Aorta (tissue), 5 donors: ENCODE measurements at regions not wholly inside any gene's neighbourhood (a gene's known extent, or its start where the extent isn't known, plus 50 kb on each side); places are given as distances from the start of the nearest gene placed in this dataset.

Experiments used
- ATAC-seq: fragments of 200-7000 bp; cut with Tn5 transposase; one replicate; pipeline ENCODE4 v1.9.1; 2022; ENCODE audit warnings: moderate library complexity; ENCODE audit not compliant: low FRiP score
- DNase-seq, 2 donors: peaks; one replicate each; pipeline ENCODE4 v3.0.0-alpha.2; 2020
- H3K27ac ChIP-seq, 2 donors: one replicate each; pipeline ENCODE4 v1.5.1; 2013; ENCODE audit warnings: low read length in 2 of 2, mild to moderate bottlenecking in 2 of 2, moderate library complexity in 2 of 2, control low read depth in 1 of 2, inconsistent platforms in 1 of 2, low read depth in 1 of 2
- H3K27me3 ChIP-seq, 2 donors: one replicate each; pipeline ENCODE4 v1.6.1; 2013; ENCODE audit warnings: control low read depth in 1 of 2, low read length in 1 of 2, mild to moderate bottlenecking in 1 of 2, moderate library complexity in 1 of 2; ENCODE audit not compliant: insufficient read depth in 2 of 2, control insufficient read depth in 1 of 2
- H3K36me3 ChIP-seq, 2 donors: one replicate each; pipeline ENCODE4 v1.6.1; 2013; ENCODE audit warnings: control low read depth in 1 of 2, low read length in 1 of 2, mild to moderate bottlenecking in 1 of 2; ENCODE audit not compliant: insufficient read depth in 2 of 2, control insufficient read depth in 1 of 2
- H3K4me1 ChIP-seq, 2 donors: one replicate each; pipeline ENCODE4 v1.6.1; 2013; ENCODE audit warnings: low read length in 2 of 2, control low read depth in 1 of 2, mild to moderate bottlenecking in 1 of 2, moderate library complexity in 1 of 2; ENCODE audit not compliant: insufficient read depth in 2 of 2, control insufficient read depth in 1 of 2
- H3K4me3 ChIP-seq, 2 donors: one replicate each; pipeline ENCODE4 v1.5.1; 2013; ENCODE audit warnings: low read length in 2 of 2, control low read depth in 1 of 2, mild to moderate bottlenecking in 1 of 2
- H3K9me3 ChIP-seq: one replicate; pipeline ENCODE4 v1.6.1; 2013; ENCODE audit warnings: mild to moderate bottlenecking, low read length; ENCODE audit not compliant: control insufficient read depth
- WGBS, 2 donors: extraction: QIAGEN DNeasy Blood & Tissue Kit; methylation state at CpG; one replicate each; pipeline ENCODE4 v1.1.7; 2013; 5-methylcytosine and 5-hydroxymethylcytosine counted together
- intact Hi-C, 2 donors: fragments of 100-400 bp; cut with DNase I; formaldehyde crosslinking; loops; one replicate each; pipeline versions ENCODE4 v1.14.2 to v1.15.0; 2022
- donor health status: healthy with polysubstance abuse.
- donor health status: Bipolar disorder and iron deficiency.
- donor health status: DM: no; HTN: no; CAD: no.
- donor health status: DM: no; HTN: no; CAD: no.
- donor health status: DM: yes; HTN: yes; CAD: no.

DNA sequence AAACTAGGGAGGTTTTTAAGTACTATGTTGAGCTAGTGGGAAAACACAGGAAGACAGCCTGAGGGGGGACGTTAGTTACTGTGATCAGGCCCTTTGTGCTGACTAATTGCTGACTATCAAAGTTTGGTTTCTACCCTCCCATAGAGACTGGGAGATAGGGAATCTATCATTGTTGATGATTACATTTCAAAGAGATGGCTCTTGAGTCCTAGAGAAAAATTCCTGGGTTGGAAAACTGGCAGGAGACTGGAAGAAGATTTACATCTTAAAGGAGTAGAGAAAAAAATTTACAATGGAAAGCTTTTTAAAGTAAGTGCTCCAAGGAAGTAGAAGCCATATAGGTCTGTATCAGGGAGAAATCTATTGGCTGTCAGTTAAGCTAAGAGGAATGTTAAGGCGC is 522.0 kb upstream of the KLHL1 start:
- H3K27ac ChIP-seq = no peak overlapping the region
- intact Hi-C loops = no loop called here
- no peaks in the 10 kb centered on the region for H3K4me1 ChIP-seq
- no peak overlapping the region for H3K4me3 ChIP-seq
- H3K27me3 ChIP-seq = no peaks in the 10 kb centered on the region
- no peaks in the 10 kb centered on the region for H3K36me3 ChIP-seq
- no peak for ATAC-seq
- DNase-seq = no peak
- H3K9me3 ChIP-seq = no peaks in the 10 kb centered on the region
- 61 to 67% methylated on average over 2 of the region's 2 CpGs for WGBS, 2 donors

- ATAC-seq (no peak), DNase-seq (no peak)
- intact Hi-C loops = no loop called here
- H3K4me3 ChIP-seq = no peak overlapping the region
- no peaks in the 10 kb centered on the region for H3K9me3 ChIP-seq
- H3K36me3 ChIP-seq = no peaks in the 10 kb centered on the region
- H3K4me1 ChIP-seq = no peaks in the 10 kb centered on the region
- no peak overlapping the region for H3K27ac ChIP-seq
- H3K27me3 ChIP-seq = no peaks in the 10 kb centered on the region
These were observed 515.0 kb upstream of the KLHL1 start for GRCh38 chr13:70623239-70623638.

DNA sequence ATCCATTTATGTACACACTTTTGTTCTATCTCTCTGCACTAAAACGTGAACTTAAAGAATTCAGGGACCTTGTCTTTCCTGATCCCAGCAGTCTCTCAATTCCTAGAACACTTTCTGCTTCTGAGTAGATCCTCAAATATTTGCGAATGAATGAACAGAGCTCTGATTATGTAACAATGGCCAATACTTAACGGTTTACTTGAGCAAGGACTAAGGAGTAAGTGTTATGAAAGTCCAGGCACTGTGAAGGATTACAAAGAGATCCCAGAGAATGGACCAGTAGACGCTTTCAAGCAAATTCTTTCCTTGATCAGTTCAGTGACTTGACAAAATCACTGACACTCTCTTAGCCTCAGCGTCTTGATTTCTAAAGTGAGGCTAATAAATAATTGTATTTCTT is 514.5 kb upstream of the KLHL1 start:
- ATAC-seq (no peak), DNase-seq (no peak)
- H3K27me3 ChIP-seq = no peaks in the 10 kb centered on the region
- H3K4me3 ChIP-seq = no peak overlapping the region
- WGBS, 2 donors = 29% methylated on average over 5 of the region's 5 CpGs
- H3K27ac ChIP-seq = no peak overlapping the region
- intact Hi-C loops = no loop called here
- no peaks in the 10 kb centered on the region for H3K9me3 ChIP-seq
- no peaks in the 10 kb centered on the region for H3K4me1 ChIP-seq
- H3K36me3 ChIP-seq = no peaks in the 10 kb centered on the region

GRCh38 chr13:70619936-70620335 is 511.7 kb upstream of the KLHL1 start:
- DNase-seq (no peak), ATAC-seq (no peak)
- Histone ChIP-seq H3K27ac (no peak overlapping the region), H3K4me1 (no peaks in the 10 kb centered on the region), H3K4me3 (no peak overlapping the region), H3K9me3 (no peaks in the 10 kb centered on the region), H3K36me3 (no peaks in the 10 kb centered on the region), H3K27me3 (no peaks in the 10 kb centered on the region)
- intact Hi-C loops = no loop called here
- 81 to 84% methylated on average over 2 of the region's 2 CpGs for WGBS, 2 donors

DNA sequence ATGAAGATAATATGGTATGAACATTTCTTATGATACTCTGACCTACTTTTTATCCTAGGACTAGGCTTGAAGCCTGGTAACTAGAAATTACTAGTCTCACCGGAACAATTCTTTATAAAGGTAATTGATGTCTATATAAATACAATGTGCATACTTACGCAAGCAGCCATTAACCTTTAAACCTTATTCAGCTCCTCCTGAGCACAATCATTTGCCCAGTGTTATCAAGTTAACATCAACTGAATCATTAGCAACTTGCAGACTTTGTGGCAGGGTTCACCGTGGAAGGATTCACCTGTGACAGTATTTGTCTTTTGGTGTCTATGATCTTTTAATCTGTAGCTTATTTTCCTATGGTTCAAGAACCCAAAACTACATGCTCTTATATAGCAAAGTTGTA is 508.6 kb upstream of the KLHL1 start:
- no peaks in the 10 kb centered on the region for H3K4me1 ChIP-seq
- intact Hi-C loops = no loop called here
- WGBS, 2 donors = 87 to 88% methylated on average over 3 of the region's 3 CpGs
- H3K27ac ChIP-seq = no peak overlapping the region
- H3K27me3 ChIP-seq = no peaks in the 10 kb centered on the region
- no peaks in the 10 kb centered on the region for H3K9me3 ChIP-seq
- no peak for ATAC-seq
- no peak overlapping the region for H3K4me3 ChIP-seq
- no peaks in the 10 kb centered on the region for H3K36me3 ChIP-seq
- no peak for DNase-seq

DNA sequence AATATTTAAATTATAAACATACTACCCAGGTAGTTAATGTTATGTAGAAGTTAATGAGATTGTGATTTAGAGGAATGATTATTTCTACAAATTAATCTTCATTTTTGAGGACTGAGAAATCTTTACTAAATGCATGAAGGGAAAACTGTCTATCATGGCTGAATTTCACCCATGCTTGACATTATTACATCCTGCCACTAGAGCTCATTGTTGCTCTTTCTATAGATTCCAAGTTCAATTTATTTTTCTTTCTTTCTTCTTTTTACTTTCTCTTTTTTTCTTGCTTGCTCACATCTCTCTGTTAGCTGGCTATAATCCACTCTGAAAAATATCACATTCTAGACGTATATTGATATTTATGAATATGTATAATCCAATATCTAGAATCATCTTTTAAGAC is 505.0 kb upstream of the KLHL1 start:
- Histone ChIP-seq H3K4me1 (no peaks in the 10 kb centered on the region), H3K27ac (no peak overlapping the region), H3K9me3 (no peaks in the 10 kb centered on the region), H3K4me3 (no peak overlapping the region), H3K36me3 (no peaks in the 10 kb centered on the region), H3K27me3 (no peaks in the 10 kb centered on the region)
- no peak for ATAC-seq
- DNase-seq = no peak
- intact Hi-C loops = no loop called here
- 17 to 26% methylated on average over 1 of the region's 1 CpG for WGBS, 2 donors

DNA sequence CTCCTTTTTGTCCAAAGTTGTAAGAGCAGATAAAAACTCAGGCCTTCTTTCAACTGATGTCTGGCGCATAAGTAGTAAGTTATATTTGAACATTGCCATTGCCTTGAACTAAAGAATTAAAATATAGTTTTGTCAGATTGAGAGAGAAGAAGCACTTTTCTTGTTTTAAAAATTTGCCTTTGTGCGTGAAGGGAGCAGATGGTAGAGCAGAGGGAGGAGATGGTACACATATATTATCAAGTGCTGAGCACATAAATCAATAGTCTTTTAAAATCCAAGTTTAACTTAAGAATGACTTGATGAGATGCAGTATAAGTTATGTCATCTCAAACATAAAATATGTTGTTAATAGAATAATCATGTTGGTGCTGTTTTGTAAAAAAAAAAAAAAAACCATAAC is 504.6 kb upstream of the KLHL1 start:
- intact Hi-C loops = no loop called here
- no peak overlapping the region for H3K4me3 ChIP-seq
- no peaks in the 10 kb centered on the region for H3K36me3 ChIP-seq
- no peaks in the 10 kb centered on the region for H3K27me3 ChIP-seq
- 88 to 89% methylated on average over 2 of the region's 2 CpGs for WGBS, 2 donors
- no peak for ATAC-seq
- no peak for DNase-seq
- no peak overlapping the region for H3K27ac ChIP-seq
- H3K4me1 ChIP-seq = no peaks in the 10 kb centered on the region
- no peaks in the 10 kb centered on the region for H3K9me3 ChIP-seq

GRCh38 chr13:70604448-70604847 is 496.2 kb upstream of the KLHL1 start:
- WGBS, 2 donors = 36 to 37% methylated on average over 4 of the region's 4 CpGs
- Histone ChIP-seq H3K4me1 (no peaks in the 10 kb centered on the region), H3K27me3 (no peaks in the 10 kb centered on the region), H3K27ac (no peak overlapping the region), H3K4me3 (no peak overlapping the region), H3K9me3 (no peaks in the 10 kb centered on the region), H3K36me3 (no peaks in the 10 kb centered on the region)
- ATAC-seq (no peak), DNase-seq (no peak)
- intact Hi-C loops = no loop called here

DNA sequence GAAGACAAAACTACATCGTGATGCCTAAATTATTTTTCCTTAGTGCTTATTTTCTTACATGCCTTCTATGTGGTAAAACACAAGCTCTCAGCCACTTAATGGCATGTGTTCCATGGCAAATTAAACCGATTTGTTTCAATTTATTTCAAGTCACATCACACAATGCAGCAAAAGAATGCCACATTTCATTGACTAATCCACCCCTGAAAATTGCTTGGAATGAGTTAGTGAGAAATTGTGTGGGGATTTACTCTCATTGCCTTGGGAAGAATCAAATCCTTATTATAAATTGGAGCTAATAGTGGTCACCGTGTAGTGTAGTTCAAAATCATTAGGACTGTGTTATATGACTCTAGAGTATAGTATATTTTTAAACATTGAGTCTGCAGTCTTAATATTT is 485.5 kb upstream of the KLHL1 start:
- H3K36me3 ChIP-seq = no peaks in the 10 kb centered on the region
- no peaks in the 10 kb centered on the region for H3K27me3 ChIP-seq
- H3K4me1 ChIP-seq = no peaks in the 10 kb centered on the region
- intact Hi-C loops = no loop called here
- no peak overlapping the region for H3K27ac ChIP-seq
- H3K4me3 ChIP-seq = no peak overlapping the region
- WGBS, 2 donors = 42 to 46% methylated on average over 3 of the region's 3 CpGs
- H3K9me3 ChIP-seq = no peaks in the 10 kb centered on the region
- DNase-seq (no peak), ATAC-seq (no peak)
